Upper lobe of right lung (tissue), 1 donor: ENCODE measurements at regions not wholly inside any gene's neighbourhood (a gene's known extent, or its start where the extent isn't known, plus 50 kb on each side); places are given as distances from the start of the nearest gene placed in this dataset.

Source experiments
- ATAC-seq: fragments of 200-7000 bp; cut with Tn5 transposase; one replicate; pipeline ENCODE4 v1.9.1; 2020; ENCODE audit warnings: mild to moderate bottlenecking, moderate library complexity
- DNase-seq: peaks from one replicate; pipeline ENCODE4 v3.0.0-alpha.2; 2020
- H3K27ac ChIP-seq: fragments of 200-600 bp; one replicate; pipeline ENCODE4 v1.8.0; 2022
- H3K27me3 ChIP-seq: fragments of 200-600 bp; one replicate; pipeline ENCODE4 v1.8.0; 2022; ENCODE audit warnings: mild to moderate bottlenecking
- H3K36me3 ChIP-seq: fragments of 200-600 bp; one replicate; pipeline ENCODE4 v1.8.0; 2022
- H3K4me1 ChIP-seq: fragments of 200-600 bp; one replicate; pipeline ENCODE4 v1.8.0; 2022
- H3K4me3 ChIP-seq: fragments of 200-600 bp; one replicate; pipeline ENCODE4 v1.8.0; 2022; ENCODE audit warnings: mild to moderate bottlenecking
- H3K9me3 ChIP-seq: fragments of 200-600 bp; one replicate; pipeline ENCODE4 v1.8.0; 2022
- CTCF ChIP-seq: fragments of 200-600 bp; IDR thresholded peaks from one replicate; pipeline ENCODE4 v1.8.0; 2022; ENCODE audit warnings: antibody characterized with exemption
- intact Hi-C: fragments of 100-400 bp; cut with DNase I; formaldehyde crosslinking; loops from one replicate; pipeline ENCODE4 v1.11.0; 2022
- donor health status: DM: no; HTN: yes; CAD: no; lungs with severe emphysema.

- Histone ChIP-seq H3K4me3 (no peak overlapping the region), H3K36me3 (no peaks in the 10 kb centered on the region), H3K27ac (no peak overlapping the region), H3K27me3 (no peaks in the 10 kb centered on the region), H3K4me1 (no peaks in the 10 kb centered on the region), H3K9me3 (no peaks in the 10 kb centered on the region)
- no peak for ATAC-seq
- DNase-seq = no peak
- TF ChIP-seq CTCF = no peak
- intact Hi-C loops = no loop called here
Measured at GRCh38 chr2:104438481-104438880, 415.4 kb upstream of the POU3F3 start.

DNA sequence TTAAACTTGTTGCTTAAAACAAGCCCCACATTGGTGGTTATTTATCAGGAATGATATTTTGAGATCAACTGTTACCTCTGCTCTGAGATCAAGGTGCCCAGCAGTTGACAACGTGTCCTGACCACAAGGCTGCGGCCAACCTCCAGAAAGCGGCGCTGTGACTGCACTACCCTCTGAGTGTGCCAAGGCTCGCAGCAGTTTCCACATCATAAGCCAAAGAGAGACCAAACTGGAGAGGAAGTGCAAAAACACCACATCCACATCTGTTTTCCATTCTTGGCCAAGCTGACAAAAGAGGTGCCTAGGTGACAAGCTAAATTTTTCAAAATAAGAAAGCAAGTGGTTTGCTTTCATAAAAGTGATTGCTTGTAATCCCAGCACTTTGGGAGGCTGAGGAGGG lies 410.8 kb upstream of the POU3F3 start:
- Histone ChIP-seq H3K4me1 (no peaks in the 10 kb centered on the region), H3K36me3 (no peaks in the 10 kb centered on the region), H3K27ac (no peak overlapping the region), H3K27me3 (no peaks in the 10 kb centered on the region), H3K9me3 (no peaks in the 10 kb centered on the region), H3K4me3 (no peak overlapping the region)
- intact Hi-C loops = no loop called here
- no peak for DNase-seq
- peak; percentile 61 for ATAC-seq
- TF ChIP-seq CTCF = no peak

DNA sequence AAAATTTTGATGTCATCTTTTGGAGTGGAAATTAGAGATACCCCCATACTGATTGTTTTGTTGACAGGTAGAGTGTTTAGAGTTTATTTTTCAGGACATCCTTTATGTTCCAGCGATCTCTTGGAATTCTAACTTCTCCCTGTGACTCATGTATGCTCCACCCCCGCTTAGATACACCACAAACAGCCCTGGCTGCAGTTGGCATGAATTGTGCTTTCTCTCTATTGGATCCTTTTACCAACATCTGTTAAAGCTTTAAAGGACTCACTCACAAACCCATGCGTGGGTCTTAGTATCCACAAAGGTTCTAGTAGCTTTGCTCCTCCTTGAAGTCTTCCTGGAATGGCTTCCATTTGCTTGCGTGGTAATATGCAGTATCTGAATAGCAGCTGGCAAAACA lies 409.5 kb upstream of the POU3F3 start:
- DNase-seq (no peak), ATAC-seq (no peak)
- Histone ChIP-seq H3K4me1 (no peaks in the 10 kb centered on the region), H3K27me3 (no peaks in the 10 kb centered on the region), H3K27ac (no peak overlapping the region), H3K36me3 (no peaks in the 10 kb centered on the region), H3K9me3 (no peaks in the 10 kb centered on the region), H3K4me3 (no peak overlapping the region)
- intact Hi-C loops = no loop called here
- TF ChIP-seq CTCF = no peak

GRCh38 chr2:104444889-104445288 lies 409.0 kb upstream of the POU3F3 start:
- no peak for DNase-seq

DNA sequence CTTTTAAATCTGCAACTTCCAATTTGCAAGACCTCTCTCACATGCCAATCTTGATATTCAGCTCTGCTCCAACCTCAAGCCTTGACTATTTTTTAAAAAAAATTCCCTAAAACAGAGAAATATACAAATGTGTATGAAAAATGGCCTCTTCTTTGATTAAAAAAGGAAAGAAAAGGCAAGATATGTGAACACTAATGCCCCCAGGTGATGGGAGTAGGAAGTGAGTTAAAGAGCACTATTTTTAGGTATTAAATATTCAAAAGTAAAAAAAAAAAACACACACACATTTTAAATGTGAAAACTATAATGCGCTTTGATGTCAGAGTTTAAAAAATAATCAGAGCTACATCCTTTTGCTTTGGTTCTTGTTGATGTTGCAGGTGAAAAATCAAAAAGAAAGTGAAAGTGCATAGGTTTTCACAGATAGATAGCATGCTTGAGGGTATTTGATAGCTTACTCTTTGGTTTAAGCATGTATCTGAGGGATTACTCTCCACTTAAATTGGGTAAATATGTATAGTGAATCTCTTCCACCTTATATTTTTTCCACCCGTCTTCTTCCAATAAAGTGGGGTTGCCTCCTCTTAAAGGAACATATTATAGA lies 406.0 kb upstream of the POU3F3 start:
- ATAC-seq (no peak), DNase-seq (no peak)
- Histone ChIP-seq H3K4me3 (peak overlapping the region; percentile 6), H3K27ac (no peak overlapping the region), H3K27me3 (no peaks in the 10 kb centered on the region), H3K36me3 (no peaks in the 10 kb centered on the region), H3K4me1 (no peaks in the 10 kb centered on the region), H3K9me3 (no peaks in the 10 kb centered on the region)
- intact Hi-C loops = no loop called here
- peak; percentile 12 for TF ChIP-seq CTCF

More at GRCh38 chr2:104444889-104445288, 409.0 kb upstream of the POU3F3 start:
- intact Hi-C loops = no loop called here
- Histone ChIP-seq H3K4me3 (no peak overlapping the region), H3K4me1 (no peaks in the 10 kb centered on the region), H3K9me3 (no peaks in the 10 kb centered on the region), H3K36me3 (no peaks in the 10 kb centered on the region), H3K27ac (no peak overlapping the region), H3K27me3 (no peaks in the 10 kb centered on the region)
- no peak for ATAC-seq
- TF ChIP-seq CTCF = no peak
